ENCODE measurements at regions not wholly inside any gene's neighbourhood (a gene's known extent, or its start where the extent isn't known, plus 50 kb on each side); places are given as distances from the start of the nearest gene placed in this dataset.
"Not testable (repeated sequence)": the region's sequence is repeated elsewhere in the genome, so short reads cannot be mapped to it uniquely, and the experiment has no call there.

DNA sequence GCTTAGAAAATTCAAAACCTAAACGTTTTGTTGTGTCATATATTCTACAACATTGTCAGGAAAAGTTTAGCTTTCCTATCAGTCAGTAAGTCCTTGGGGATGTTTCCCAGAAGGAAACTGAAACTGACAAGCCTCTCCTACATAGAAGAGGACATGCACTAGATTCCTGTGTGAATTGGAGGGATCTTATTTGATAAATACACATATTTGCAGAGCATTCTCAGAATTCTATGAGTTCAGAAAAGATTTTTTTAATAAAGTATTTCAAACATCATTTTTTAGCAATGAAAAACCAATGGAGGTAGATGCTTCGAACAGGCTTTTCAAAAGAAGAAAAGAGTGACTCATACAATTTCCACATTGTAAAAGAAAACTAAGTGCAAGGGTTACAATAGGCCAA lies 1706.7 kb downstream of the SUCLG1 start:
- Histone ChIP-seq H3K36me3 (ENCODE audit: insufficient read depth, low read length) (no peaks in the 10 kb centered on the region), H3K4me3 (ENCODE audit: low read length, poor library complexity, severe bottlenecking) (no peak overlapping the region), H4K20me1 (ENCODE audit: insufficient read depth, low read length, poor library complexity, severe bottlenecking) (no peaks in the 10 kb centered on the region), H2AFZ (ENCODE audit: low read length) (no peak overlapping the region), H3K9me3 (ENCODE audit: insufficient read depth, low read depth, low read length) (0 out of 2 replicates have a peak, but pooled peaks cover 4% of the 10 kb centered on the region), H3K27me3 (ENCODE audit: insufficient read depth, low read length, poor library complexity, severe bottlenecking) (no peaks in the 10 kb centered on the region), H3K9ac (ENCODE audit: low read depth, low read length, poor library complexity, severe bottlenecking) (no peak overlapping the region), H3K79me2 (ENCODE audit: insufficient read depth, low read length) (no peaks in the 10 kb centered on the region), H3K4me1 (ENCODE audit: insufficient read depth, low read length, poor library complexity, severe bottlenecking) (no peaks in the 10 kb centered on the region), H3K9me2 (replicated peaks; ENCODE audit: low read depth, low read length) (no peaks in the 10 kb centered on the region), H3K4me2 (ENCODE audit: low read depth, low read length, poor library complexity, severe bottlenecking) (no peak overlapping the region), H3F3A (ENCODE audit: low read depth) (no peaks in the 10 kb centered on the region)
- no peak for TF ChIP-seq EZH2phosphoT487 (IDR thresholded peaks at IDR 0.05; ENCODE audit: borderline replicate concordance)
- TF ChIP-seq, protein P1, sequence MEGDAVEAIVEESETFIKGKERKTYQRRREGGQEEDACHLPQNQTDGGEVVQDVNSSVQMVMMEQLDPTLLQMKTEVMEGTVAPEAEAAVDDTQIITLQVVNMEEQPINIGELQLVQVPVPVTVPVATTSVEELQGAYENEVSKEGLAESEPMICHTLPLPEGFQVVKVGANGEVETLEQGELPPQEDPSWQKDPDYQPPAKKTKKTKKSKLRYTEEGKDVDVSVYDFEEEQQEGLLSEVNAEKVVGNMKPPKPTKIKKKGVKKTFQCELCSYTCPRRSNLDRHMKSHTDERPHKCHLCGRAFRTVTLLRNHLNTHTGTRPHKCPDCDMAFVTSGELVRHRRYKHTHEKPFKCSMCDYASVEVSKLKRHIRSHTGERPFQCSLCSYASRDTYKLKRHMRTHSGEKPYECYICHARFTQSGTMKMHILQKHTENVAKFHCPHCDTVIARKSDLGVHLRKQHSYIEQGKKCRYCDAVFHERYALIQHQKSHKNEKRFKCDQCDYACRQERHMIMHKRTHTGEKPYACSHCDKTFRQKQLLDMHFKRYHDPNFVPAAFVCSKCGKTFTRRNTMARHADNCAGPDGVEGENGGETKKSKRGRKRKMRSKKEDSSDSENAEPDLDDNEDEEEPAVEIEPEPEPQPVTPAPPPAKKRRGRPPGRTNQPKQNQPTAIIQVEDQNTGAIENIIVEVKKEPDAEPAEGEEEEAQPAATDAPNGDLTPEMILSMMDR (conservative IDR thresholded peaks at IDR 0.05; ENCODE audit: low read length), result no peak

DNA sequence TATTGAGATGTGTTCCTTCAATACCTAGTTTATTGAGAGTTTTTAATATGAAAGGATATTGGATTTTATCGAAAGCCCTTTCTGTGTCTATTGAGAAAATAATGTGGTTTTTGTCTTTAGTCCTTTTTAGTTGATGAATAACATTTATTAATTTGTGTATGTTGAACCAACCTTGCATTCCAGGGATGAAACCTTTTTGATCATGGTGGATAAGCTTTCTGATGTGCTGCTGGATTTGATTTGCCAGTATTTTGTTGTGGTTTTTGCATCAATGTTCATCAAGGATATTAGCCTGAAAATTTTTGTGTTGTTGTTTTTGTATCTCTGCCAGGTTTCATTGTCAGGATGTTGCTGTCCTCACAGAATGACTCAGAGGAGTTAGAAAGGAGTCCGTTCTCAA lies 1710.4 kb downstream of the SUCLG1 start:
- H3F3A ChIP-seq (ENCODE audit: low read depth), result no peaks in the 10 kb centered on the region

DNA sequence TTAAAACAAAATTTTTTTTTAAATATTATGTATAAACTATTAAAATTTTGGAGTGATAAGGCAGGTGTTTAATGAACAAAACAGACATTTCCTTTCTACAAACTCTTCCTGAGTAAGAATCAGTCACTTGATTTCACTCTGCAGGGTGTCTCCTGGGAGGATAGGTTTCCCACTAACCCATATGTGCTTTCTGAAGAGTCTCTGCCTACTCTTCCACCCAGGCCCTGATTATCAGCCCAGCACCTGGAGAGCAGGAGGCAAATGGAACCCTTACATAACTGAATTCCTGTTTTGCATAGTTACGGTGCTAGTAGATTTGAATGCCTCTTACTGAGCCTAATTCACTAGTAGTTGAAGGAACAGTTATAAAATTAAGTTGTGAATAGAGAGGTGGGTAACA lies 1718.6 kb downstream of the SUCLG1 start:
- Histone ChIP-seq H3K9me3 (ENCODE audit: insufficient read depth, low read depth, low read length) (no peaks in the 10 kb centered on the region), H3K4me2 (ENCODE audit: low read depth, low read length, poor library complexity, severe bottlenecking) (no peak overlapping the region), H3K79me2 (ENCODE audit: insufficient read depth, low read length) (no peaks in the 10 kb centered on the region), H3K9me2 (replicated peaks; ENCODE audit: low read depth, low read length) (no peaks in the 10 kb centered on the region), H3K4me3 (ENCODE audit: low read length, poor library complexity, severe bottlenecking) (no peak overlapping the region), H3K36me3 (ENCODE audit: insufficient read depth, low read length) (no peaks in the 10 kb centered on the region), H3F3A (ENCODE audit: low read depth) (no peaks in the 10 kb centered on the region), H3K27me3 (ENCODE audit: insufficient read depth, low read length, poor library complexity, severe bottlenecking) (no peaks in the 10 kb centered on the region), H2AFZ (ENCODE audit: low read length) (no peak overlapping the region), H3K9ac (ENCODE audit: low read depth, low read length, poor library complexity, severe bottlenecking) (no peak overlapping the region), H3K4me1 (ENCODE audit: insufficient read depth, low read length, poor library complexity, severe bottlenecking) (no peaks in the 10 kb centered on the region), H4K20me1 (ENCODE audit: insufficient read depth, low read length, poor library complexity, severe bottlenecking) (no peaks in the 10 kb centered on the region)
- TF ChIP-seq EZH2phosphoT487 (IDR thresholded peaks at IDR 0.05; ENCODE audit: borderline replicate concordance), result no peak
- TF ChIP-seq, protein P1 (conservative IDR thresholded peaks at IDR 0.05; ENCODE audit: low read length), result no peak

More for the DNA sequence above, 1710.4 kb downstream of the SUCLG1 start:
- Histone ChIP-seq H3K4me1 (ENCODE audit: insufficient read depth, low read length, poor library complexity, severe bottlenecking) (no peaks in the 10 kb centered on the region), H3K9me2 (replicated peaks; ENCODE audit: low read depth, low read length) (no peaks in the 10 kb centered on the region), H3K9ac (ENCODE audit: low read depth, low read length, poor library complexity, severe bottlenecking) (no peak overlapping the region), H4K20me1 (ENCODE audit: insufficient read depth, low read length, poor library complexity, severe bottlenecking) (no peaks in the 10 kb centered on the region), H3K27me3 (ENCODE audit: insufficient read depth, low read length, poor library complexity, severe bottlenecking) (no peaks in the 10 kb centered on the region), H3K4me2 (ENCODE audit: low read depth, low read length, poor library complexity, severe bottlenecking) (no peak overlapping the region), H3K9me3 (ENCODE audit: insufficient read depth, low read depth, low read length) (0 out of 2 replicates have a peak, but pooled peaks cover 4% of the 10 kb centered on the region), H3K4me3 (ENCODE audit: low read length, poor library complexity, severe bottlenecking) (no peak overlapping the region), H3K36me3 (ENCODE audit: insufficient read depth, low read length) (no peaks in the 10 kb centered on the region), H3K79me2 (ENCODE audit: insufficient read depth, low read length) (no peaks in the 10 kb centered on the region), H2AFZ (ENCODE audit: low read length) (no peak overlapping the region)
- TF ChIP-seq, protein P1 (conservative IDR thresholded peaks at IDR 0.05; ENCODE audit: low read length), result no peak
- no peak for TF ChIP-seq EZH2phosphoT487 (IDR thresholded peaks at IDR 0.05; ENCODE audit: borderline replicate concordance)

DNA sequence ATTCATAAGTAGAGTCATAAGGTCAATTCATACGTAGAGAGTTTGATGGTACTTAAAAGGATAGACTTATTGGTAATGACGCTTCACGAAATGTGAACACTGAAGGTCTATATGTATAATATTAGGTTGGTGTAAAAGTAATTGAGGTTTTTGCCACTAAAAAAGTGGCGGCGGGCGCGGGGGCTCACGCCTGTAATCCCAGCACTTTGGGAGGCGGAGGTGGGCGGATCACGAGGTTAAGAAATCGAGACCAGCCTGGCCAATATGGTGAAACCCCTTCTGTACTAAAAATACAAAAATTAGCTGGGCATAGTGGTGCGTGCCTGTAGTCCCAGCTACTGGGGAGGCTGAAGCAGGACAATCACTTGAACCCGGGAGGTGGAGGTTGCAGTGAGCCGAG lies 1721.1 kb downstream of the SUCLG1 start:
- not testable (repeated sequence) for H3K9ac ChIP-seq (ENCODE audit: low read depth, low read length, poor library complexity, severe bottlenecking); H3K36me3 ChIP-seq (ENCODE audit: insufficient read depth, low read length); H3K9me3 ChIP-seq (ENCODE audit: insufficient read depth, low read depth, low read length); H3K4me3 ChIP-seq (ENCODE audit: low read length, poor library complexity, severe bottlenecking); H2AFZ ChIP-seq (ENCODE audit: low read length); H3K27me3 ChIP-seq (ENCODE audit: insufficient read depth, low read length, poor library complexity, severe bottlenecking); H4K20me1 ChIP-seq (ENCODE audit: insufficient read depth, low read length, poor library complexity, severe bottlenecking); H3K4me1 ChIP-seq (ENCODE audit: insufficient read depth, low read length, poor library complexity, severe bottlenecking); H3K79me2 ChIP-seq (ENCODE audit: insufficient read depth, low read length); H3K4me2 ChIP-seq (ENCODE audit: low read depth, low read length, poor library complexity, severe bottlenecking); H3K9me2 ChIP-seq (replicated peaks; ENCODE audit: low read depth, low read length); H3F3A ChIP-seq (ENCODE audit: low read depth)

Measured in Loucy (cell line).